ENCODE measurements at regions not wholly inside any gene's neighbourhood (a gene's known extent, or its start where the extent isn't known, plus 50 kb on each side); places are given as distances from the start of the nearest gene placed in this dataset.

DNA sequence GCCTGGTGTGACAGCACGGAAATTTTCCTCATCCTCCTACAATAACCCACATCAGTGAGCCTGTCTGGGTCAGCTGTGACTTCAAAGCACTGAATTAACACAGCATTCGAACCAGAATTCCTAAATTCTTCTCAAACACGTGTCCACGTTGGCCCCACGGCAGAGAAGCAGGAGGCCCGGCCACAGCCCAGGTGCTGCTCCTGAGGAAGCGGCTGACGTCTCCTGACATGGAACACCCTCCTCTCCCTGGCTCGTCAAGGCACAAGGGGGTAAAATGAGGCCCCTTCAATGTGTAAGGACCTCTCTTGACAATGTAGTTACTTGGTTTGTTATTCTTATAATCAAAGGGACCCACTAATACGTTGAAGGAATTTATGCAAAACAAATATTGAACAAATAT lies 156.3 kb upstream of the GSC start:
- Histone ChIP-seq H3K27me3 (no peaks in the 10 kb centered on the region), H3K4me1 (no peaks in the 10 kb centered on the region), H3K36me3 (no peaks in the 10 kb centered on the region), H3K4me3 (no peak overlapping the region), H3K9me3 (no peaks in the 10 kb centered on the region), H3K27ac (no peak overlapping the region)
- intact Hi-C loops (cut with DNase I): no loop called here
- 55% methylated on average over 8 of the region's 10 CpGs for WGBS (ENCODE audit: insufficient coverage, low coverage, low lambda C conversion rate, missing lambda C conversion rate)
- ATAC-seq (no peak), DNase-seq (no peak)
- TF ChIP-seq CTCF (IDR thresholded peaks at IDR 0.05) (no peak), POLR2A (IDR thresholded peaks at IDR 0.05) (no peak)

- Histone ChIP-seq H3K27me3 (no peaks in the 10 kb centered on the region), H3K4me1 (no peaks in the 10 kb centered on the region), H3K36me3 (no peaks in the 10 kb centered on the region), H3K9me3 (no peaks in the 10 kb centered on the region), H3K4me3 (no peak overlapping the region), H3K27ac (no peak overlapping the region)
- DNase-seq: no peak
- peak in 1 of 4 donors; percentile 13 for ATAC-seq
- no peak for TF ChIP-seq CTCF (IDR thresholded peaks at IDR 0.05)
- TF ChIP-seq POLR2A (IDR thresholded peaks at IDR 0.05): no peak
- intact Hi-C loops (cut with DNase I): no loop called here
- 100% methylated on average over 1 of the region's 4 CpGs for WGBS (ENCODE audit: insufficient coverage, low coverage, low lambda C conversion rate, missing lambda C conversion rate)
These were observed 155.7 kb upstream of the GSC start for GRCh38 chr14:94925416-94926173.

GRCh38 chr14:94924189-94924588 lies 154.3 kb upstream of the GSC start:
- H3K4me3 ChIP-seq: no peak overlapping the region
- H3K27me3 ChIP-seq: no peaks in the 10 kb centered on the region
- TF ChIP-seq POLR2A (IDR thresholded peaks at IDR 0.05) (no peak), CTCF (IDR thresholded peaks at IDR 0.05) (no peak)
- WGBS (ENCODE audit: insufficient coverage, low coverage, low lambda C conversion rate, missing lambda C conversion rate): 30% methylated on average over 4 of the region's 4 CpGs
- no peaks in the 10 kb centered on the region for H3K36me3 ChIP-seq
- ATAC-seq (no peak), DNase-seq (no peak)
- intact Hi-C loops (cut with DNase I): no loop called here
- H3K9me3 ChIP-seq: no peaks in the 10 kb centered on the region
- H3K4me1 ChIP-seq: no peaks in the 10 kb centered on the region
- H3K27ac ChIP-seq: no peak overlapping the region

GRCh38 chr14:94923786-94924185 lies 153.9 kb upstream of the GSC start:
- intact Hi-C loops (cut with DNase I): no loop called here
- WGBS (ENCODE audit: insufficient coverage, low coverage, low lambda C conversion rate, missing lambda C conversion rate): 26% methylated on average over 12 of the region's 12 CpGs
- no peaks in the 10 kb centered on the region for H3K27me3 ChIP-seq
- ATAC-seq (no peak), DNase-seq (no peak)
- no peak for TF ChIP-seq POLR2A (IDR thresholded peaks at IDR 0.05)
- TF ChIP-seq CTCF (IDR thresholded peaks at IDR 0.05): no peak
- H3K9me3 ChIP-seq: no peaks in the 10 kb centered on the region
- no peaks in the 10 kb centered on the region for H3K4me1 ChIP-seq
- no peak overlapping the region for H3K27ac ChIP-seq
- no peaks in the 10 kb centered on the region for H3K36me3 ChIP-seq
- no peak overlapping the region for H3K4me3 ChIP-seq

Measured in right lobe of liver (tissue), 6 donors.